HG03565 (cell line): ENCODE measurements at regions not wholly inside any gene's neighbourhood (a gene's known extent, or its start where the extent isn't known, plus 50 kb on each side); places are given as distances from the start of the nearest gene placed in this dataset.
"Not testable (repeated sequence)": the region's sequence is repeated elsewhere in the genome, so short reads cannot be mapped to it uniquely, and the experiment has no call there.

Experiments
- ATAC-seq: cut with Tn5 transposase; IDR thresholded peaks from one replicate; pipeline ENCODE4 v1.9.1; 2021; ENCODE audit warnings: mild to moderate bottlenecking, moderate library complexity; ENCODE audit not compliant: unreplicated experiment

DNA sequence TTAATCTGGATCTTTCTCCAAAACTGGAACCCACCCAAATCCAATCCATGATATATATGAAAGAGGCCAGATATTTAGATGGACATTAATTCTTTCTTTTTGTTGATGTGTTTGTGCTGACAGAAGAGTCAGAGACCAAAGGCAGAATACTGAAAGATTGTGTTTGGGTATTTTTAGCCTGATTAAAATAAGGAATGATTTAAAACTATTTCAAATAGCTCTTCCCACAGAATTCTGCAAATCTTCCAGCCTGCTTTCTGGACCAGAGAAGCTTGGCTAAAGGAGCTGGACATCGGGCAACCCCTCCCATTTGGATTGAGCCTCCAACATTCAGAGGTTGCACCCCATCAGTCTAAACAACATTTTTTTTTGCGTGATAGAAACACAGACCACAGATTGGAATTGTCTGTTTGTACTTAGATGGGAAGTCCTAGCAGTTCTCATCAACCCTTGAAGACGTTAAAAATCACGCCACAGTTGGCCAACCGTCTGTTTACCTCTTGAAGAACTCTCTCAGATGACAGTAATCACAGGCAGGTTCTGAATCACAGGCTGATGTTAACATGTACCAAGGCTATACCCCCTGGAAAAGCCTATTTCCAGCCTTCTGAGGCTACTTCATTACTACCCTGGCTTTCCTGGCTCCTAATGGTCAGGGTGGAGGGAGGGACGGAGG is 155.2 kb upstream of the NRP1 start:
- ATAC-seq, result no peak

DNA sequence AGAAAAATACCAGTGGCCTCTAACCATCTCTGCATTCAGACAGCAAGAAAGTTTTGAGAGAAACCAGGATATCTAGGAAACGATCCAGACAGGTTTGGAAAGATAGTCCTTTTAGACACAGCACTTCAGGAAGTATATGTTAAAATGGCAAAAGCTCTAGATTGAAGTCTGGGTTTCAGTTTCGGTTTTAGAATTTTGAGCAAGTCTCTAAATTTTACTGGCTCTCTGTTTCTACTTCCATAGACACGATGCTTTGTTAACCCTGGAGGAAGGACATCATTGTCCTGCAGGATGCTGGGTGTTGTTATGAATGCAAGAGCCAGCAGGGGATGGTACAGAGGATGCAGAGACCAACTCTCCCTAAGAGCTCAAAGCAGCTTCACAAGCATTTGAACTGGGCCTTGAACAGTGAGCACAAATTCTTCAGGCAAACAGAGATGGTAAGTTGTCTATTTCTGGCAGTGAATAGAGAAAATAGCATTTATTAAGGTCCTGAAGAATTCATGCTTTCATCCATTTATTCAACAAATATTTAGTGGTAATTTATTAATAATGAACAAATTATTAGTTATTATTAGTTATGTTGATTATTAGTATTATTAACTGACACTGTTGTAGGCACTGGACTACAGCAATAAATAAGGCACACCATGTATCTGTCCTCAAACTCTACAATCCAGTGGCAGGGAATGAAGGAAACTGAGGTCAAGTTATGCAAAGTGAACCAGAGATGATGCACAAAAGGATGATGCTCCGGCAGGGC is 152.7 kb upstream of the NRP1 start:
- ATAC-seq, result no peak

DNA sequence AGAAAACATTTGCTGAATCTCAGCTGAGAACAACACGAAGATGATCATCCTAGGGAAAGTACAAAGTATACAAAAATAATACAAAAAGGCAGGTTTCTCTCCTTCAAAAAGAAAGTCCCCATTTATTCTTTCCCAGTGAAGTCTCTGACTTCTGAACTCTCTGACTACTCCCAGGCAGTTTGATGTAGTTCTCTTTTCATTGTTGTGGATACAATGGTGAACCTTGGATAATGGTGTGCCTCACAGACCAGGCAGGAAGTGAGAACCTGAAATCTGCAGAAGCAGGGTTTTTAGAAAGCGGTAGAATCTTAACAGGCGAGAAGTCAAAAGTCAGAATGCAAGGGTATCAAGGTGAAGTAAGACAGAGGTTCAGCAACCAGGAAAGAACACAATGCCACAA is 150.8 kb upstream of the NRP1 start:
- ATAC-seq, result no peak

DNA sequence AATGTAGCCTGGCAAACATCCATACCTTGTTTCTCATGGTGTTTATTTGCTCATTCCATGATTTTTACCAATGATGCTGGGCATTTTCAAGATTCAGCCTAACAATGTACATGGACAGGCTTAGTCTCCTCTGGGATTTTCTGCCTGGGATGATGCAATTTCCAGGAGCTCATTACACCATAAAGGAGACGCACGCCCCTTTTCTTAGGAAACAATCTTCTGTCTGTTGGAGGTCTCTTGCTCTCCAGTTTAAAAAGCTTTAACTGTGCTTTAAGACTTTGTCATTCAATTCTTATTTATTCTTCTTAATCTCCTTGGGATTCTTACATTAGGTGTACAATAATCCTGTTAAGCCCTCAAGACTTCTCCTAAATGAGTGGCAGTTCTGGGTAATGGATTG is 150.3 kb upstream of the NRP1 start:
- ATAC-seq, result no peak

DNA sequence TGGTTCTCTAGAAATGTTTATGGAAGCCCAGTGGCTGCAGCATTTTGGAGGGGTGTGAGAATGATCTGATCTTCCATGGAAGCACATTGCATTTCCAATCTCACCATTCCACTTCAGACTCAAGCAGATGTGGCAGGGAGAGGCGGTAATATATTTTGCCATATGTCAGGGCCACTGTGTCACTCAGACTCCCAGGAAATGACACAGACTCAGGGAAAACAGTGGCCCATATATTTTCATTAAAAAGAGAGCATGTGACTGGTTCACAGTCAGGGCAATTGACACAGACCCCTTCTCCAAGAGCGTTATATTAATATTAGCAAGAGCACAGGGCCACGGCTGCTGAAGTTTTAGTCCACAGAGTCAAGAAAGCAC is 149.3 kb upstream of the NRP1 start:
- no peak for ATAC-seq

DNA sequence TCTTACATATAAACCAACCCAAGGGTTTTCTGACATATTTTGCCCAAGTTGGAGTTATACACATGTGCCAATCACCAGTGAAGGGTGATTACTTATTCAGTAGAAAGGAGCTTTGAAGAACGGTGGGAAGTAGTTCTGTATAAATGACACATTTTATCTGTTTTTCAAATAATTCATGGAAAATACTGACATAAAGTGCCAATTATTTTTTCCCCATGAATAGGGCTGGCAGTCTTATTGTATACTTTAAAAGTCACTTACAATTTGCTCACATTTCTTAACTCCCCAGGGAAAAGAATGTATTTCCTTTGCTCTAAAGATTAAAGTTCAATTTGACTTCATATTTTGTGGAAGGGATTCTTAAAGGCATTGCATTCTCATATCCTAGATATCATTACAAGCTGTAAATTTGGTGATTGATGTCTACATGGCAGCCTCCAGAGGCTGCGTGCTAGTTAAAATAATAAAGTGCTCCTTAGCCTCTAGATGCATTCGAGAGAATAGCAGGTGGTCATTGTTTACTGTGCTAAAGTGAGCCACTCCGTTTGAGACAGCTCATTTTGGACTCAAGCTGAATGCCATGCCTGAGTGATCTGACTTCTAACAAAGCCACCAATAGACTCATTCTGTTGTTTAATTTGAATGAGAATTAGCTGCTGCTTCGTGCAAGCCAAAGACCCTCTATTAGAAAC is 148.8 kb upstream of the NRP1 start:
- no peak for ATAC-seq

DNA sequence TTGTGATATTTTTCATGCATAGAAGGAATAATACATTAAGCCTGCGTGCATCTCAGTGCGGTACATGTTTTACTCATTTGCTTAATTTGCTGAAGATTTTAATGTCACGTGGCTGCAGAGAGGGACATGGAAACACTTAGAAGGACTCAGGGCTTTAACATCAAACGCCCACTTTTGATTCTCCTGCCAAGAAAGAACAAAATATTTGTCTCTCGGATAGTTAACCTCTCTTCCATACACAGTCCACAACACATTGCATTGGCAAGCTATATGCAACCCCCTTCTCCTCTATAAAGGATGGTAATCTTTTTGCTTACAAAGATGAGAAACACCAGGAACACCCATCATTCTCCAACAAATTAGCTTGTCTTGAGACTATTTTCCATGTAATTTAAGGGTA is 148.0 kb upstream of the NRP1 start:
- no peak for ATAC-seq

DNA sequence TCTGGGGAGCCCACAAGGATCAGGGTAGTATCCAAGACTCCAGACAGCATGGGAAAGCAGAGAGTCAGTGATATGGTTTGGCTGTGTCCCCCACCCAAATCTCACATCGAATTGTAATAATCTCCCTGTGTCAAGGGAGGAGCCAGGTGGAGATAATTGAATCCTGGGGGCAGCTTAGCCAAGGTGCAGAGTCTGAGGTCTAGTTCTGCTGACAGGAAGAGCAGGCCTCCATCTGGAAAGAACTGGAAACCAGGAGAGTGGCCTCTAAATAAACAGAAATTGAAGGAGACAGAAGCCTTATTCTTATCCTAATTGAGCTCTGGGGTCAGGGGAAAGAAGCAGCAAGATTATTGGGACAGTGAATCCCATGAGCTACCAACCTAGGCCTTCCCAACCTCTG is 146.7 kb upstream of the NRP1 start:
- ATAC-seq, result no peak

DNA sequence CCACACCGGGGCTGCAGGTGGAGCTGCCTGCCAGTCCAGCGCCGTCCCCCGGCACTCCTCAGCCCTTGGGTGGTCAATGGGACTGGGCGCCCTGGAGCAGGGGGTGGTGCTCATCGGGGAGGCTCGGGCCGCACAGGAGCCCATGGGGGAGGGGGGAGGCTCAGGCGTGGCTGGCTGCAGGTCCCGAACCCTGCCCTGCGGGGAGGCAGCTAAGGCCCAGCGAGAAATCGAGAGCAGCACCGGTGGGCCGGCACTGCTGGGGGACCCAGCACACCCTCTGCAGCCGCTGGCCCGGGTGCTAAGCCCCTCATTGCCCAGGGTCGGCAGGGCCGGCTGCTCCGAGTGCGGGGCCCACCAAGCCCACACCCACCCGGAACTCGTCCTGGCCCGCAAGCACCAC is 145.9 kb upstream of the NRP1 start:
- ATAC-seq, result not testable (repeated sequence)

DNA sequence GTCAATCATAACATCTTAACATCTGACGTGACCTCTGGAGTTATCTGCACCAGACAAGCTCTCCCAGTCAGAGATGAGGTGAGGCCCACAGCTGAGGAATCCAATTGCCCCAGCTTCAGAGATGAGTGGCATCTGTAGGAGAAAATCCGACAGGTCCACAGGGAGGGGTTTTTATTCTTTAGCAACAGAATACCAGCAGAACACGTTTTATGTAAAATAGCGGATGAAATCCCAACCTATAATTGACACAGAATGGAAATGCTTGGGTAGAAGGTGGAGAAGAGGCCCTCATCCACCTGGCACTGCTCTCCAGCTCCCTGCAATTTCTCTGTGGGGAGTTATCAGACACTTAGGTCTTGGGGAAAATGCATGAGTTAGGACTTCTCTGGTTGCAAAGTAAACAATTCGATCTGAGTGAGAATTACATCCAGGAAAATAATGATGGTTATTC is 144.2 kb upstream of the NRP1 start:
- no peak for ATAC-seq

DNA sequence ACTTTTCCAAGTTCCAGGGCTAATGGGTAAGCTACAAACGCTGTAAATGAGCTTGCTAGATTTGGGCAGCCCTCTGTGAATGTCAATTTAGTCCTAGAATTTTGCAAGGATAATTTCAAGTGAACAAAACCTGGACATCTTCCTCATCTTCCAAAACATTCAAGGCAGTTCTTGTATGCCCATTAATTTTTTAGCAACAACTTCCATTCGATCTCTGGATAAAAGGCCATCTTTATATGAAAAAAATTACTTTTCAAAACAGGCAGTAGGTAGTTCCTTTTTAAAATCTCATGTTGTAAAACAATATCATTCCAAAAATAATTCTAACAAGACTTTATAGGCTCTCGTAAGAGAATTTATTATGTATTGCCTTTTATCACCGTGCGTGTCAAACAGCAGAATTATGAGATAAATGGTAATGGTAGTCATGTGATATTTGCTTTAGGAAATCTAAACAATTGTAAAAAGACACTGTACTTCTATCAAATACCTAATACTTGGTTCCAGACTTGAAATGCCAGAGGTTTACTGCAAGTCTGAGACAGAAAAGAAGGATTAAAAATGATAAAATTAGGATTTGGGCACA is 143.7 kb upstream of the NRP1 start:
- no peak for ATAC-seq

DNA sequence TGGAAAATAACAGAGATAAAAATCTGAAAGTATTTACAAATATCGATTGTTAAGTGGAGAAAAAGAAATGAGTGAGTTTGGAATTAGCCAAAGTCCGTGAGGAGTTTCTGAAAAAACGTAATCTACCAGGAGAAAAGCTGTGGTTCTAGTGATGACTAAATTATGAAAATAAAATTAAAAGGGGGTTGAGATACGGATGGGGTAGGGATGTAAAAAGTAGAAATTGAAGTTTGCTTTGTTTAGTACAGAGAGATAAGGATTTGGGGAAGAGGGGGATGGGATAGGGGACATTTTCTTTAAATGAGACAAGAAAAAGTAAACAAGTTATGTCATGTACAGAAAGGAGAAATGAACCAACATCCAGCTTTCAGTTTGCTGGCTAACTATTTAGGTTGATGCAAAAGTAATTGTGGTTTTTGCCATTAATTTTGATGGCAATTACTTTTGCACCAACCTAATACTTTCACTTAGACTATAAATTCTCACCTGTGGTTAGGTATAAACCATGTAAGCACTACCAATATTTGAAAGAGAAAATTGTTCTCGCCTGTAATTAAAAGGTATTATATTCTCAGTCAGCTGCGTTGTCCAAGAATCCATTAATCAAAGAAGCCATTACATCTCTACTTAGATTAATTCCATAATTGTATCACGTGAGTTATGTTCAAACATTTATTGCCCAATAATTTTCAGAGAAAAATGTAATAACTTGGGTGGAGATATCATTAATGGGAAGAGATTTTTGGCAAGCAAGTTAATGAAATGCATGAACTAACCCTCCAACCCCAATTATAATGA is 143.0 kb upstream of the NRP1 start:
- ATAC-seq, result no peak

DNA sequence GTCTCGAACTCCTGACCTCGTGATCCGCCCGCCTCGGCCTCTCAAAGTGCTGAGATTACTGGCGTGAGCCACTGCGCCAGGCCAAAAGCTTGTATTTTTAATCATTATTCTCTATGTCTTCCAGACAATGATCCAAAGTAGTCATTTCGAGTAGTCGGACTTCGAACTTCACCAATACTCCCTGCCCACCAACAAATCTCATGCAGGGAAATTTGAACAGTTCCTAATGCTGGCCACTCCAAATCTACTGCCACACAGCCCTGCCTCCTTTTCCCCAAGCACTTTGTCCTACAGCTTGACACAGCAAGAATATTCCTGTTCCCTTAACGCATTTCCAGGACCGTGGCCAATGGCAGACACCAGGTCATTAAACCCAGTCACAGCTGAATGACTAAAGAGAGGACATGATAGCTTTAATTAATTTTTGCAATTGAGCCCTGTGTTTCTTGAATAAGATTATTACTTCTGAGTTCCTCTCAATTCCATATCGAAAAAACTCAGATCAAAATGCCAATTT is 142.3 kb upstream of the NRP1 start:
- no peak for ATAC-seq

DNA sequence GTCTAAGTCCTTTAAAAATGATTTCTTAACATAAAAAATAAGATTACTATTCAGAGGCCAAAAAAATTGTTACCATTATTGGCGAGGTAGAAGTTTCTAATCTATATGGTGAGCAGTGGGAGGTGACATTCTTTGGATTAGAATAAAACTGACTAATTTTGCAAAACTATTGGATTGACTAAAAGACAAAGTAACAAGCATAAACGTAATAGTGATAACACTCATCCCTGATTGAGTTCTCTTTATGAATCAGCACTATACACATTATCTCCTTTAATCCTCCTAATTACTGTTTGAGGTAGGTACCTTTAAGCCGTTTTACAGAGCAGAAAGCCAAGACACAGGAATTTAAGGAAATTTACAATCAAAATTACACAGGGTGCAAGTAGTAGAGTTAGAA is 139.2 kb upstream of the NRP1 start:
- ATAC-seq, result no peak

DNA sequence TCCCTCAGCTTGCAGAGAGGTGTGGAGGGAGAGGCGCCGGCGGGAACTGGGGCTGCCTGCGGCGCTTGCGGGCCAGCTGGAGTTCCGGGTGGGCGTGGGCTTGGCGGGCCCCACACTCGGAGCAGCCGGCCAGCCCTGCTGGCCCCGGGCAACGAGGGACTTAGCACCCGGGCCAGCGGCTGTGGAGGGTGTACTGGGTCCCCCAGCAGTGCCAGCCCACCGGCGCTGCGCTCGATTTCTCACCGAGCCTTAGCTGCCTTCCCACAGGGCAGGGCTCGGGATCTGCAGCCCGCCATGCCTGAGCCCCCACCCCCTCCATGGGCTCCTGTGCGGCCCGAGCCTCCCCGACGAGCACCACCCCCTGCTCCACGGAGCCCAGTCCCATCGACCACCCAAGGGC is 133.5 kb upstream of the NRP1 start:
- ATAC-seq, result not testable (repeated sequence)

DNA sequence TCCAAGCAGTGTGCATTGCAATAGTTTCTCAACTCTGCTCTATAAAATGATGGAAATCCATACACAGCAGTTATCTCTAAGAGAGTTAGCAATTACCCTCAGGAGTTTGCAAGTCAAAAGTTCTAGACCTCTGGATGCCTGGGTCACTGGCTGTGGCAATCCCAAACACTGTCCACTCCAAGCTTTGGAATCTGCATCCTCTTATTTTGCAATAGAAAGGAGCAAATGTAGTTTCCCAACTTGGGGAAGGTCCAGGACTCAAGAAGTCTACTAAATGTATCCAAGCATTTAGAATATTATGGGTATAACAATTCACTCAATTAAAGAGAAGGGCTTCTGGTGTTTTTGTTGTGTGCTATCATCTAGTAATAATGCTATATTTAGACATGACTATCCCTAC is 131.3 kb upstream of the NRP1 start:
- ATAC-seq, result no peak

DNA sequence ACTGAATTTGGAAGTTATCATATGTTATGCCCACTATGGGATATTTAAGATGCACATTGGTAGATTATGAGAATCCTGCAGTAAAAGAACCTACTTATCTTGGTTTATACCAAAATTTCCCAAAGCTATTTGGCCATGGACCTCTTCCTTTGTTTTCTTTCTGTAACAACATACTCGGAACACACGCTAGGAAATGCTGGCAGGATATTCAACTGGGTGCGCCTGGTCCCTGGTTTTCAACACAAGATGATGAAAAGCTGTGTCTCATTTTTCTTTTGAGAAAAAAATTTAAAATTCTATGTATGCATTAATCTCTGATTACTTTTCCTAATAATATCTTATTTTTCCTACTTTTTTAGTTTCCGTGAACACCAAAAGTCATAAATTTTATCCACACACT is 128.5 kb upstream of the NRP1 start:
- no peak for ATAC-seq

DNA sequence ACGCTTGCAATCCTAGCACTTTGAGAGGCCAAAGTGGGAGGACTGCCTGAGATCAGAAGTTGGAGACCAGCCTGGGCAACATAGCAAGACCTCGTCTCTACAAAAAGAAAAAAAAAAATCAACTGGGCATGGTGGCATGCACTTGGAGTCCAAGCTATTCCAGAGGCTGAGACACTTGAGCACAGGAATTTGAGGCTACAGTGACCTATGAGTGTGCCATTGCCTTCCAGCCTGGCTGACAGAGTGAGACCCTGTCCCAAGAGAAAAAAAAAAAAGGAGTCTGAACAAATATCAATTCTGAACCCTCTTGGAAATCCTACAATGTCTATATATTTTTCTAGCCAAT is 126.8 kb upstream of the NRP1 start:
- no peak for ATAC-seq

DNA sequence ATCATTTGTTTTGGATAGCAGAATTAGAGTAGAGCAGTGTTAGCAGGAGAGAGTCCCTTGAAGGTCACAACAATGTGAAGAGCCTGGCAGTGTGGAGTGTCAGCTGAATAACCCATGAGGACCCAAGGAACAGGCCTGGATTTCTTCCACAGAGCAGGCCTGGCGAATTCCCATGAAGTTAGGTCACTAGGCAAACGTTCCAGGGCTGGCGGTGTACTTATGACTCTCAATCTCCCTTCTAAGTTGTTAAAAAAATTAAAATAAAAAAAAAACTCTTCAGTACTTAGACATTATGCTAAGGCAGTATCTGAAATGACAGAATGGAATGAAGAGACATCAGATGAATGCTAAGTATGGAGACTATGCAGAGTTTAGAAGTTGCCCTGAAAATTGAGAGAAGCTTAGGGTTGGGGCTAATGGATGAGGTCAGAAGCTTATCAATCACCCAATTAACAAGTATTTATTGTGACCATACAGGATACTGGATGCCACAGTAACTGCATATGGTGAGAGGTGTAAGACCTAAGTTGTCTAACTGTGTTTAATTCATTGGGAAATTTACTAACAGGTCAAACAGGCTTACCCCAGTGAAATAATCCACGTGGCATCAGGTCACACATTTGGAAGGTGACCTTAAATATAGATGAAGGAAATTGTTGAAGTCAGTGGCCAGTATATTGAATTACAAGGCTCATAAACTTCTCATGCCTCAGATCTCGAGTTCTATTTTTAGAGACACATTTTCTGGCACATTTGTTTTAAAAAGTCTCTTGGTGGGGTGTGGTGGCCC is 126.2 kb upstream of the NRP1 start:
- ATAC-seq, result no peak

DNA sequence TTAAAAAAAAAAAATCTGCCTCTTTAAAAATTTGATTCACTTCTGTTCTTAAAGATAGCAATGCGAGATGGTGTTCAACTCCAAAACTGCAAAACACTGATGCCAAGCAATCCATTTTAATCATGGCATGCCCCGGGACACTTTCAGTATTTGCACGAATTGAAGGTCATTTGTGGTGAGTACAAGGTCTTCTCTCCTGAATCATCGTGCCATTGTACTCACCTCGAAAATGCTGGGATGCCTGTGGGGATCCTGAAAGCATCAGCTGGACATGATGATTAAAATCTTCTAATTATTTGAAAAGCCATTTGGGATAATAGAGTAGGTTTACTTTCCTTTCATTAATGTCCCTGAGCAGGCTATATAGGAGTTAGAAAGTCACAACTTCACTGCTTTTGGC is 125.1 kb upstream of the NRP1 start:
- ATAC-seq, result no peak
